Left ventricle myocardium inferior (tissue), 1 donor: ENCODE measurements at regions not wholly inside any gene's neighbourhood (a gene's known extent, or its start where the extent isn't known, plus 50 kb on each side); places are given as distances from the start of the nearest gene placed in this dataset.
"Not testable (repeated sequence)": the region's sequence is repeated elsewhere in the genome, so short reads cannot be mapped to it uniquely, and the experiment has no call there.

Experiments used
- DNase-seq: peaks from one replicate; pipeline ENCODE4 v3.0.0-alpha.2; 2020
- H3K27ac ChIP-seq: fragments of 200-600 bp; replicated peaks from 2 replicates; pipeline ENCODE4 v1.8.0; 2021
- H3K27me3 ChIP-seq: fragments of 200-600 bp; 2 replicates; pipeline ENCODE4 v1.8.0; 2021; ENCODE audit warnings: low read depth
- H3K36me3 ChIP-seq: fragments of 200-600 bp; 2 replicates; pipeline ENCODE4 v1.8.0; 2021
- H3K4me1 ChIP-seq: fragments of 200-600 bp; 2 replicates; pipeline ENCODE4 v1.8.0; 2021
- H3K4me3 ChIP-seq: fragments of 200-600 bp; 2 replicates; pipeline ENCODE4 v1.8.0; 2021; ENCODE audit warnings: mild to moderate bottlenecking, moderate library complexity
- H3K9me3 ChIP-seq: fragments of 200-600 bp; replicated peaks from 2 replicates; pipeline ENCODE4 v1.8.0; 2021
- CTCF ChIP-seq: fragments of 200-600 bp; IDR thresholded peaks from 2 replicates; pipeline ENCODE4 v1.8.0; 2021; ENCODE audit warnings: antibody characterized with exemption, mild to moderate bottlenecking, borderline replicate concordance
- intact Hi-C: fragments of 100-400 bp; cut with micrococcal nuclease; formaldehyde crosslinking; loops from one replicate; pipeline ENCODE4 v1.11.0; 2022
- donor health status: DM: no; HTN: yes; CAD: no; lungs with severe emphysema.

DNA sequence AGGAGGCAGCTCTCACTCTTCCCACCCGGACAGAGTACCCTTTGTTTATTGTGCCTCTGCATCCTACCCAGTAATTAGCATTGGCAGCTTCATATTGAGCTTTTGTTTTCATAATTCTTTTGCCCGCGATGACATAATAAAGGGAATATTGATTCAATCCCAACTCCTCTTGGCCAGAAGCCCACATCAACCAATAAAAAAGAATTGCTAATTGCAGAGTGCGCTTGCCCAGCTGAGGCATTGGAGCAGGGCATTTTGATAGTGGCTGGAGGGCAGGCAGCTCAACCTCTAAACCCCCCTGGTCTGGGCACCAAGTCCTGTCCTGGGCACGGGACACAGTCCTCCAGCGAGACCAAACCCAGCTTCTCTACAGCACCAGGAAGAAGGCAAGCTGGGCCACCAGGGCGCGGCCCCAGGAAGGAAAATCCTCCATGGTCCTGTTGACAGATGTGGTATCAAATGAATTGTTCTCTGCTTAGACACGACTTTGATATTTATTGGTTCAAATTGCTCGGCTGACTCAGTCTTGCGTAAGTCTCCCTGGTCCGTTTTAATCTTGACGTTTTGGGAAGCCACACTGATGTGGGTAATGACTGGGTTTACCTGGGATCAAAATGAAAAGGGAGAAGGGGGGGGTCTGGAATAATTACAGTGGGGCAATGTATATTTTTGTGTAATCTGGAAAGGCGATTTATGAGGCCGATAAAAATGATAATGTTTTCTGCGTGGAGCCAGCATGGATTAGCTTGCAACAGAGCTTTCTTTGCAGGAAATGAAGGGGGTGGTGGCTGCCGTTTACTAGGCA is 220.7 kb upstream of the MSX2 start:
- Histone ChIP-seq H3K9me3 (peaks cover 12% of the 10 kb centered on the region), H3K36me3 (no peaks in the 10 kb centered on the region), H3K27ac (no peak overlapping the region), H3K4me3 (no peak overlapping the region), H3K27me3 (peaks cover 26% of the 10 kb centered on the region), H3K4me1 (no peaks in the 10 kb centered on the region)
- TF ChIP-seq CTCF, result no peak
- no peak for DNase-seq
- intact Hi-C loops, result no loop called here

- peaks cover 28% of the 10 kb centered on the region for H3K27me3 ChIP-seq
- TF ChIP-seq CTCF, result no peak
- H3K27ac ChIP-seq, result no peak overlapping the region
- DNase-seq, result no peak
- peaks cover 6% of the 10 kb centered on the region for H3K9me3 ChIP-seq
- no peaks in the 10 kb centered on the region for H3K36me3 ChIP-seq
- H3K4me1 ChIP-seq, result no peaks in the 10 kb centered on the region
- no peak overlapping the region for H3K4me3 ChIP-seq
- intact Hi-C loops, result no loop called here
Measured at GRCh38 chr5:174504266-174504726, 220.1 kb upstream of the MSX2 start.

GRCh38 chr5:174505621-174506020 is 218.8 kb upstream of the MSX2 start:
- H3K36me3 ChIP-seq, result no peaks in the 10 kb centered on the region
- TF ChIP-seq CTCF, result no peak
- no peak overlapping the region for H3K4me3 ChIP-seq
- H3K27me3 ChIP-seq, result peaks cover 37% of the 10 kb centered on the region
- no peak for DNase-seq
- no peak overlapping the region for H3K27ac ChIP-seq
- H3K4me1 ChIP-seq, result no peaks in the 10 kb centered on the region
- intact Hi-C loops, result no loop called here
- no peaks in the 10 kb centered on the region for H3K9me3 ChIP-seq

DNA sequence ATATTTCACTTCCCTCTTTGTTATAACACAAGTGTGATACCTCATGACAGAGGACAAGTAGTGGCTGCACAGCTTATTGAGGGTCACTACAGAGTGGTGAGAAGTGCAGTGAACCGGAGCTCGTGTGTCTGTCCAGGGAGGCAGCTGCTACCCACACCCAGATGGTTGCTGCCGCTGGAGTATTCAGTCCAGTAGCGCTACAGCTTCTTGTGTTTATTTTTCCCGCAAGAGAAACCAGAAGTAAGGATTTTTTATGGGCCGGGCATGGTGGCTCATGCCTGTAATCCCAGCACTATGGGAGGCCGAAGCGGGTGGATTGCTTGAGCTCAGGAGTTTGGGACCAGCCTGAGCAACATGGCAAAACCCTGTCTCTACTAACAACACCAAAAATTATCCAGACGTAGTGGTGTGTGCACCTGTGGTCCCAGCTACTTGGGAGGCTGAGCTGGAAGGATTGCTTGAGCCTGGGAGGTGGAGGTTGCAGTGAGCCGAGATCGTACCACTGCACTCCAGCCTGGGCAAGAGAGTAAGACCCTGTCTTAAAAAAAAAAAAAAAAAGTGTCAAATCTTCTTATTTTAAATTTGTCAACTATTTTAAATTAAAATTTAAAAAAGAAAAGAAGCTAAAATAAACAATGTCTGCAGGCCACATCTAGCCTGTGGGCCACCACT is 213.5 kb upstream of the MSX2 start:
- H3K9me3 ChIP-seq, H3K36me3 ChIP-seq, H3K27ac ChIP-seq, DNase-seq, H3K4me3 ChIP-seq, H3K4me1 ChIP-seq, intact Hi-C loops: not testable (repeated sequence)
- H3K27me3 ChIP-seq, result peaks cover 59% of the 10 kb centered on the region

DNA sequence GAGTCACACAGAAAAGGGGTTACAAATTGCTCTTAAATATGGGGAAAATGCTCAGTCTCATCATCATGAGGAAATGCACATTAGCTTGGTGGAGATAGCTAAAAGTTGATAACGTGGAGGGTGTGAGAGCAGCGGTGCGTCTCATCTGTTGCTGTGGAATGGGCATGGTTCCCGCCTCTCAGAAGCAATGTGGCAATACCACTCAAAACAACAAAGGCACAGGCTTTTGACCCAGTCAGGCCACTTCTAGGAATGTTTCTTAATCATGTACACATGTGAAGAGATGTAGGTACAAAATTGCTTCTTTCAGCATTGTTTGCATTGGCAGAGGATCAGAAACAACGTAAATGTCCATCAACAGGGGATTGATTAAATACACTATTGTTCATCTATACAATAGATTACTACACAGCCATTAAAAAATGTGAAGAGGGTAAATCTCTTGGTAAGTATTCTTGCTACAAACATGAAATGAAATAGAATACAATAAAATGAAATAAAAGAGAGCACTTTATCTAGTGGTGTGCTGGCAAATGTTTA is 212.6 kb upstream of the MSX2 start:
- DNase-seq, result no peak
- H3K36me3 ChIP-seq, result no peaks in the 10 kb centered on the region
- no peaks in the 10 kb centered on the region for H3K4me1 ChIP-seq
- peaks cover 68% of the 10 kb centered on the region for H3K27me3 ChIP-seq
- no peak overlapping the region for H3K4me3 ChIP-seq
- no peak for TF ChIP-seq CTCF
- intact Hi-C loops, result no loop called here
- no peak overlapping the region for H3K27ac ChIP-seq
- no peaks in the 10 kb centered on the region for H3K9me3 ChIP-seq

- intact Hi-C loops, result no loop called here
Measured at GRCh38 chr5:174514325-174514724, 210.1 kb upstream of the MSX2 start.

More at GRCh38 chr5:174514325-174514724, 210.1 kb upstream of the MSX2 start:
- H3K27ac ChIP-seq, result no peak overlapping the region
- H3K27me3 ChIP-seq, result peaks cover 83% of the 10 kb centered on the region
- H3K4me3 ChIP-seq, result no peak overlapping the region
- H3K4me1 ChIP-seq, result no peaks in the 10 kb centered on the region
- DNase-seq, result no peak
- H3K36me3 ChIP-seq, result no peaks in the 10 kb centered on the region
- H3K9me3 ChIP-seq, result no peaks in the 10 kb centered on the region
- TF ChIP-seq CTCF, result no peak
